ENCODE measurements at regions not wholly inside any gene's neighbourhood (a gene's known extent, or its start where the extent isn't known, plus 50 kb on each side); places are given as distances from the start of the nearest gene placed in this dataset.

DNA sequence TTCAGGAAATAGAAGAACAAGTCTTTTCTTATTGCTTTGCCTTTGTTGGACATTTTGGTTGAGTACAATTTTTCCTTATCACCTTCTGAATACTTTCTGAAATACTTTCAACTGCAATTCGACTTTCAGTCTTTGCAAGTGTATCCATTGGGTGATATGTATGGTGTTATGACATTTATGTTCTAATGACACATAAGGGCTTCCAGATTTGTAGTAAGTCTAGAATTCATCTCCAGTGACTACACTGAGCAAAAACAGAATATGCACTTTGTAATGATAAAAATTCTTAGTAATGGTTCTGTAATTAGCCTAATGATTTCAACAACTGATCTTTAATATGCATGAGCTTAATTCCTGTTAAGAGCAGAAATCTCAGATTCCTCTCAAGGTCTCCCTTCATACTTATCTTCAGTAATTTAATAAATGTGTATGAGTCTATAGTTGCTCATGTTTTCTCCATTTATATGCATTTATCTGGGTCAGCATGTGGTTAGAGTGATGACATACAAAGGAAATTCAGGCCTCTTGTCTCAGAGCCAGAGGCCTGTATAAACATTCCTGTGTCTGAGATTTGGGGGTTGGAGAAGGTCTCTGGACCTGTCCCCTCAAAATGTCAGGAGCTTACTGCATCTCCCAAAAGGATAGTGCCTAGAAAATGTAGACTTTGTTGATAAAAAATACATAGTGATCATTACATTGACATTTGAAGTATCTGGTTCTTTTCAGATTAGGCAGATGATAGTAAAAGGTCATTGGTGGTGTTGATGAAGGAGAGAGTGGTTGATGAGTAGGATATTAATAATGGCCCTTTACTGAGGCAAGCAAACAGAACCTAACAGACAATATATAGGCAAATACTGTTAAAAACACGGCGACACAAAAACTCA is 114.9 kb downstream of the QPCT start:
- TF ChIP-seq SP1 (IDR thresholded peaks at IDR 0.05) (no peak), TARDBP (IDR thresholded peaks at IDR 0.05) (no peak), HDGF (IDR thresholded peaks at IDR 0.05; ENCODE audit: borderline replicate concordance) (no peak), FOXM1 (IDR thresholded peaks at IDR 0.05; ENCODE audit: borderline replicate concordance) (no peak)

Measured in HEK293T (cell line).